ENCODE measurements at regions not wholly inside any gene's neighbourhood (a gene's known extent, or its start where the extent isn't known, plus 50 kb on each side); places are given as distances from the start of the nearest gene placed in this dataset.

DNA sequence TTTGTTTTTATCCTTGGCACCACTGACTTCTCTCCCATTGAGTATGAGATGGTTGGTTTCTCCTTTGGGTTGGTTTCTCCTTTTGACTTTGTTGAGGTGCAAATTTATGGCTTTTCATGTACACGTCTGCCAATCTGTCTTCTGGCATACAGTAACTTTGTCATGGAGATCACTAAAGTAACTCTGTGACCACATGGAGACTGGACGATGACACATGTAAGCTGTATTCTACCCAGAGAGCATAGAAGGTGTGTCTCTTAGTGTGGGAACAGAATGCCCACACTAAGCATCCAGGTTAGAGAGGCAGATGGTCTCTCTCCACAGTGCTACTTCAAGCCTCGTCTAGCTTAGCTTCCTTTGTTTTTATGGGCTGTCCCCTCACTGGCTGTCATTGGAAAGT, 897.5 kb downstream of the SUCLG1 start:
- DNase-seq (ENCODE audit: low read depth), result no peak

DNA sequence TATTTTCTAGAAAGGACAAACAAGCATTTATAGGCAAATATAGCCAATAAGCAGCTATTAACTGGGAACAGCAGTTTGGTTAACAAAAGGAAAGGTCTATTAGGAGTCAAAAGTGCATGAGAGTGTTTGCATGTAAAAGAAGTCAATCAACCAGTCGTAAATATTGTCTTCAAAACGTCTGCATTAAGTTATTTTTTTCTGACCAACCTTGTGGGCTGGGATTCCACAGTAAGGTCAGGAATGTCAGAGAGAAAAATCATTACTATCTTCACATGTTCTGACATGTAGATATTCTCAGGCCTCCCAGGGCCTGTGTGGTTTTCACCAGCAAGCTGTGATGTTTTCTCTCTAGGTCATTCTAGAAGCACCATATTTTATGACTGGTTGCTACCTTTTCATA, 922.5 kb downstream of the SUCLG1 start:
- peak; percentile 13 for DNase-seq (ENCODE audit: low read depth)

DNA sequence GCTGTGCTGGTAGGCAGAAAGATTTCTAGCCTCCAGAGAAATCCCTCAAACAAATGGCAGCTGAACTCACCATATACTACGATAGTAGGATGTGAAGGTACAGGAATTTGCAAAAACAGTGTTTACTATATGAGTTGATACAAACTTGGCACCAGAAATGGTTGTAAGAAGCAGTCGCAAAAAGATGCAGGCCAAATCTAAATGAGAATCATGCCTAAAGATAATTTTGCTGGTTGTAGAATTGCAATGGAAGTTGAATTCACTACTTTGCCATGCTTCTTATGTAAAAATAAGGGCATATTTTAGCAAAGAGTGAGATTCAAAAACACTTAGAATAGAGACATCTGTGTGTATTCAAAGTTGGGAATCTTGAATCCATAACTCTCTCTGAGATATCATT, 924.7 kb downstream of the SUCLG1 start:
- DNase-seq (ENCODE audit: low read depth), result no peak

DNA sequence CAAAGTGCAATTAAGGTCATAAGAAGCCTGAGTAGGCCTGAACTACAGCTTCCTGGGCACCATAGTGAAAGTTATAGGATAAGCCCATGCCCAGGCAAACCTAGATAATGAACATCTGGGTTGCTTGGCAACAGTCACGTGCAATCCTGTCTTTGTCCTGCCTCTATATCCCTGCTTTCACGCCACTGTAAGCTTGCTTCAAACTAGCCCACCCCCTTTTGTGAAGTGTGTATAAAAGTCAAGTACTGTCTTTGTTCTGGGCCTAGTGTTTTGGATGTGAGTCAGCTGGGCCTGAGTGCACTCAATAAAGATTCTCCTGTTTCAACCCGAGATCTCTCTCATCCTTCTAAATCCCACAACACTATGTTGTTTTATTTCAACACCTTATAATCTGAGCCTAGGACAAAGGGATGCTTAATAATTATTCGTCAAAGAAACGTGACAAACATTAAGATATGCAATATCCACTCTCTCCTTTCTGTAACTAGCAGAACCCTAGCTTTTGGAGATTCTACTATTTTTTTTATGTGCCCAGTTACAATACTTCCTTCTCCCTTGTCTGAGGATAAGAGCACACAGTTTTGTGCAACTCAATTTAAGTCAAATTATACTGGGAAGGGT, 927.8 kb downstream of the SUCLG1 start:
- no peak for DNase-seq (ENCODE audit: low read depth)

DNA sequence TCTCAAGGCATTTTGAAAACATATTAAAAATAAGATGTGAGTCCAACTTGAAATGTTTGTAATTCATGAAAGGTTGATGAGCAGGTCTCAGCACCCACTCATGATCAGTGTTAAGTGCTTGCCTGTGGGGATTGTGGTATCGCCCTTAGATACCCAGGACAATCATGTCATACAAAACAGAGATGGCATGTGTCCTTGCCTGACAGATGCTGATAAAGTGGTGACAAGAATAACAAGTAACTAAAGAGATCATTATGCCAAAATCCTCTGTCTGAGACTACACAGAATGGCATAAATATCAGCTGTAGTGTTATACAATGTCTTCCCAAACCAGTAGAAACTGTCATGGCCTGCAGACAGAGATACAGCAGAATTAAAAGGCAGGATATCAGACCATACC, 930.3 kb downstream of the SUCLG1 start:
- DNase-seq (ENCODE audit: low read depth), result no peak

DNA sequence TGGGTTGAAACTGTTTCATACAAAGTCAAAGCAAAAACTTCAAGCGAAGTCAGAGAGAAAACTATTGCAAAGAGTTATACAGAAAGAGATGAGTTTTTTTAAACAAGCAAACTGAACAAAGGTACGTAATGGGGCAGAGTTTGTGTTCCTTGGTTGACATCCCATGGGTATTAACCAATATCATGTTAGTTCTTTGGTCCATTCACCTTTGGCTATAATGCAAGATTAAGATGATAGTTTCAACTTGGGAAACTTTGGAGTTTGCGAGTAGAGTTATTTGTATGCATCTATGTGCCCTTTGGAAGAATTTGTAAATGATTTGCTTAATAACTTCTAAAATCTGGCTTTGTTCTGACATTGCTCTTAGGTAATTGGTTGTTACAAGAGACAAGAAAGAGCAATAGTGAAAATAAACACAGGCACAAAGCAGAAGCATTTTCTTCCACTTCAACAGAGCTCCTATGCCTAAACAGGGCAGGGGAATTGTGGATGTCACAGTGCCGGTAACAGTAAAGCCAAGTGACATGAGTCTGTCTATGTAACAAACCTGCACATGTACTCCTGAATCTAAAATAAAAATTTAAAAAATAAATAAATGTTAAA, 936.1 kb downstream of the SUCLG1 start:
- DNase-seq (ENCODE audit: low read depth), result no peak

DNA sequence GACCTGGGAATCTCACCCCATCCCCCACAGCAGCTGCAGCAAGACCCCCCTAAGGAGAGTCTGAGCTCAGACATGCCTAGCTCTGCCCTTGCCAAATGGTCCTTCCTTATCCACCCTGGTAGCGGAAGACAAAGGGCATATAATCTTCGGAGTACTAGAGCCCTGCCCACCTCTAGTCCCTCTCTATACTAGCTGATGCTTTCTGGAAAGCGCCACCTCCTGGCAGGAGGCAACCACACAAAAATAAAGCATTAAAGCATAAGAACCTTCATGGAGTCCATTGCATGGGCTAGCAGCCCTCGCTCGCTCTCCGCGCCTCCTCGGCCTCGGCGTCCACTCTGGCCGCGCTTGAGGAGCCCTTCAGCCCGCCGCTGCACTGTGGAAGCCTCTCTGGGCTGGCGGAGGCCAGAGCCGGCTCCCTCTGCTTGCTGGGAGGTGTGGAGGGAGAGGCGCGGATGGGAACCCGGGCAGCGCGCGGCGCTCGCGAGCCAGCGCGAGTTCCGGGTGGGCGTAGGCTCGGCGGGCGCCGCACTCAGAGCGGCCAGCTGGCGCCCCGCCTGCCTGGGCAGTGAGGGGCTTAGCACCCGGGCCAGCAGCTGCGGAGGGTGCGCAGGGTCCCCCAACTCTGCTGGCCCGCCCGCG, 941.2 kb downstream of the SUCLG1 start:
- no peak for DNase-seq (ENCODE audit: low read depth)

DNA sequence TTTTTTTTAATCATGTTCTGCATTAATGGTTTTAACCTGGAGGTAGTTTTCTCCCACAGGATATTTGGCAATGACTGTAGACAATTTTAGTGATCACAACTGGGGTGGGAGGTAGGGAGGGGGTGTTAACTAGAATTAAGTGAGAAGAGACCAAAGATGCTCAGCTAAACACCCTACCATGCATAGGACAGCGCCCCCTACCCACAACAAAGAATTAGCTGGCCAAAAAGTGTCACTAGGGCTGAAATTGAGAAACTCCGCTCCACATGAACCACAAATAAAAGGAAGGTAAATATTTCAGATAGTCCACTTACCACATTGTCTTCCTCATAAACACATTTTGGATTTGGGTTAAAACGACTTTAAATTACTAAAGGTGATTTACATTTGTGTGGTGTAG, 942.6 kb downstream of the SUCLG1 start:
- no peak for DNase-seq (ENCODE audit: low read depth)

DNA sequence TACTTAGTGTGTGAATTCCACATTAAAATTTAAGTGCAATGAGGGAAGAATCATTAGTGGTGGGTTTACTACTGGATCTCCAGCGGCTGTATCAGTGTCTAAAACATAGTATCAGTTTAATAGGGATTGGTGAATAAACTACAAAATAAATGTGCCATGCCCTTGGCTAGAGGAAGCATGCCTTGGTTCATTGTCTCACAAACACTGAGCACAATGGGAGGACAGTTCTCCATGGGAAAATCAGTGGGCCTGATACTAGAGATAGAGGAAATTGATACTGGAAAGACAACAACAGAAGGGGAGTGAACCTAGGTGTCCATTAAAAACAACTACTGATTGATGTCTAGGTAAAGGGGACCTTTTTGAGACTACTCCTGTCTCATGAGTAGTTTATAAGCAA, 971.6 kb downstream of the SUCLG1 start:
- DNase-seq (ENCODE audit: low read depth), result no peak

DNA sequence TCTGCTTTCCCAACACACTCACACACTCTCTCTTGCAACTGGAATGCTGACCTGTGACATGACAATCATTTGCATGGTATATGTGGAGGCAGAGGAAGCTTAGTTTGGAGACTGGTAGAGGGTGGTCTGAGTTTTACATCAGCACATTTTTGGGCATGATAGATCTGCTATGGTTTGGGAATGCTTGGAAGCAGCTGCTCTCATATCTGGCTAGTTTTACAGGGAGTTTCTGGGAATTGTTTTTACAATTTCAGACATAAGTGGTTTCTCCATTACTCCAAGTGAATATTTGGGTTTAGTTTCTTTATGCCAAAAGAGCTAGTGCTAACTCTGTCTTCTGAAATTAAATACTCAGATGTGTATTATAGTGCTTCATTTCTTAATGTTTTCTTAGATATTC, 977.6 kb downstream of the SUCLG1 start:
- no peak for DNase-seq (ENCODE audit: low read depth)

DNA sequence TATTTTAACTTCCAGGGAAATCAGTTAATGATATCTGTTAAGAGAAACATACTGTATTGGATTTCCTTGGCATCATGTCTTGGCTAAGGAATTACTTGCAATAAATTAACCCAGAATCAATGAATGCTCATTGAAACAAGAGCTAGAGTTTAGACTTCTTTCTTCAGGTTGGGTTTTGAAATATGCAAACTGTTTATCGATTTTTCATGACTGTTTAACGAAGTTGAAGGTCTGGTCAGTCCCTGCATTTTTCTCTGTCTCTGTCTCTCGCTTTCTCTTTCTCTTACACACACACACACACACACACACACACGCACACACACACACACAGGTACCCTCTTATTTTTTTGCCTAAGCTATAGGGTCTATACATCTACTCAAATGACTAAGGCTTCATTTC, 981.0 kb downstream of the SUCLG1 start:
- no peak for DNase-seq (ENCODE audit: low read depth)

DNA sequence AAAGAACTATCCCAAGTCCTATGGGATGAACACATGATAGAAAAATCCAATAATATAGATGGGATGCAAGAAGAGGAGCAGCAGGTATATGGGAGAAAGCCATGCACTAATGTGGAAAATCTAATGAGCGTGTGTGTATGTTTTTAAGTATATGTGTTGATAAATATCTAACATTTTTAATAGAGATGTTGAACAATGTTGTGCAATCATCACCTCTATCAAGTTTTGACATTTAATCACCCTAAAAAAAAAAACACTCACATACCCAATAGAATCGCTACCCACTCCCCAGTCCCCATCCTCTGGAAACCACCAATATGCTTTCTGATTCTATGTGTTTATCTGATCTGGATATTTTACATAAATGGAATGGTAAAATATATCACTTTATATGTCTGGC, 983.7 kb downstream of the SUCLG1 start:
- no peak for DNase-seq (ENCODE audit: low read depth)

DNA sequence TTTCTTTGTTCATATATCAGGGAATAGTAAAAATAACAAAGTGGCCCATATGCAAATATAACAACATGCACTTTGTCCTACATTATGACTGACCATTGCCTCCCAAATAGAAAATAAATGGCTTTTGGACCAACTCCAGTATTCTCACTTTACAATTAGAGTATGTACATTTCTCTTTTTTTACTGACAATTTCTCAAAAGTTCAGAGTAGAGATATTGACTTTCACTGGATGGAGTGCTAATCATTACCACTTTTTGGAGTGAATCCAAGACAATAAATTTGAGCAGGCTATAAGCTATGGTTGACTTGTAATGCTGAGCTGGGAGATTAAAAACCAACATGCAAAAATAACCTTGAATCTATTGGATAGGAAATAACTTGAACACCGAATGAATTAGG, 987.4 kb downstream of the SUCLG1 start:
- no peak for DNase-seq (ENCODE audit: low read depth)

DNA sequence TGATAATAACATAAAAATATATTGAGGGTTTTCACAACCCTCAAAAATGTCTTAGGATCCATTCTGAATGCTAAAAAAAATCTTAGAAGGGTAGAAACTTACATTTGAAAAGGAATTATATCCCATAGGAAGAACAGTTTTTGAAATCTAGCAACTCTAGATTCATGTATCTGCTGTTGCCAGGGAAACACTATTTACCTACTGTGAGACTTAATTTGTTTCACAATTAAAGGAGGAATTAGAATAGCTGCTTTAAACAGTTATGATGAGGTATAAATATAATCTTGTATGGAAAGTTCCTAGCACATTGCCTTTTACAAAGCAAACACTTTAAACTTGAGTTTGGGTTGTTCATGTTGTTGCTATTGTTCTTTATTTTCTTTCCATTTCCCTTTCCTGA, 988.2 kb downstream of the SUCLG1 start:
- no peak for DNase-seq (ENCODE audit: low read depth)

DNA sequence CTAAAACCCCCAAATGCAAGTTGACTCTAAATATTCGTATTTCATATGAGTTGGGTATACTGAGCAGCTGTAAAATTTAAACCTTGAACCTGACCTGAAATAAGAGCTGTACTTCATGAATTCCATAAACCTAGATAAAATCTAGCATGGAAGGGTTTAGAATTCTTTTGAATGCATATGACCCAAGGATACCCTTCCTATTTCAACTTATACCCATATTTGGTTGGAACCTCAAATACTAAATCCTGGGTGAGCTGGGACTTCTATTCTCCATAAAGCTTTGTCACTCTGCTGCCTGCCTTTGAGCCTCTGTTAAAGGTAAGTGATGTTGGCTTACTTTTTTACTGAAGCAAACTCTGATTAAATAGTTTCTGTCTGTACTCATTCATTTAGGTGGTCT, 994.6 kb downstream of the SUCLG1 start:
- no peak for DNase-seq (ENCODE audit: low read depth)

DNA sequence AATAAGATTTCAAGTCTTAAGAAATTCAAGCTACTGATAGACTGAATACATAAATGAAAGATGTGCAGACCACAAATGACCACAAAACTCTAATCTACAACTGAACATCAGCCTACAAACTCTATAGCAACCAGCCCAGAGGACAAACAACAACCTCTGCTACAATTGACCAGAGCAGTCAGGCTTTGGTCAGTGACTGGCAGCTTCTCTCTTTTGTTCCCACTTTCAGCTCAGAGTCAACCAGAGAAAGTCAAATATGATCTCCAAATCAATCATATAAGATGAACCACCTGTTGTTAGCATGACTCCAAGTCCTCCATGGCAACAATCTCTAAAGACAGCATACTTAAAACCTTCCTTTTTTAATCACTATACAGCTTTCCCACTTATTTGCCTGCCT, 996.2 kb downstream of the SUCLG1 start:
- no peak for DNase-seq (ENCODE audit: low read depth)

DNA sequence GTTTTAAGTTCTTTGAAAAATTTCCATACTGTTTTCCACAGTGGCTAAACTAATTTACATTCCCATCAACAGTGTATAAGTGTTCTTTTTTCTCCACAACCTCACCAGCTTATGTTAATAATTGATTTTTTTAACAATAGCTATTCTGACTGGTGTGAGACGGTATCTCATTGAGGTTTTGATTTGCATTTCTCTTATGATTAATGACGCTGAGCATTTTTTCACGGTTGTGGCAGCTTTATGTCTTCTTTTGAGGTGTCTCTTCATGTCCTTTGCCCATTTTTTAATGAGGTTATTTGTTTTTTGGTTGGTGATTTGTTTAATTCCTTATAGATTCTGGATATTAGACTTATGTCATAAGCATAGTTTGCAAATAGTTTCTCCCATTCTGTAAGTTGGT, 997.9 kb downstream of the SUCLG1 start:
- DNase-seq (ENCODE audit: low read depth), result no peak

DNA sequence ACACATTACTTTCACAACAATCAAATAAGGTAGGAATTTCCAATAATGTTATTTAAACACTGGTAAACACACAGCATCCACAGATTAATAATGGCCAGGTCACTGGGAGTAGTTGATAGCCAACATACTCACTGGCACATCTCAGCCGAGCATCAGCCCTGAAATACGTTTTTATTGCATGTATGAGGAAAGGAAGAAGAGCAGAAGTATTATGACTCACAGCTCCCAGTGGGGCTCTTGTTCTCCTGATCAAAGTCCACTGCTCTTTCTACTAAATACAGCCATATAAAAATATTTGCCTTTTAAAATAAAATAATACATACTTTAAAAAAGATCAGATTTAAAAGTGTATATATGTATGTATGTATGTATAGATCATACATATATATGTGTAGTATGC, 999.6 kb downstream of the SUCLG1 start:
- no peak for DNase-seq (ENCODE audit: low read depth)

DNA sequence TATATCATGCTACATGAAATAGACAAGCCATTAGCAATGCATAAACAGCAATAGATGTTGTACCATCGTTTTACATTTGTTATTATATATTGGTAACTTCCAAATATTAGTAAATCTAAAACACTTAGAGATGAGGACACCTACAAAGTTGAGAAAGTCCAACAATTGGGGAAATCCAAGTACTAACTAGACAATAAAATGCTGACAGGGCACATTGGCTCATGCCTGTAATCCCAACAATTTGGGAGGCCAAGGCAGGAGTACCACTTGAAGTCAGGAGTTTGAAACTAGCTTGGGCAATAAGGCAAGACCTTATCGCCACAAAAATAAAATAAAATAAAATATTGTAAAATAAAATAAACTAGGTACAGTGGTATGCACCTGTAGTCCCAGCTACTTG, 1023.1 kb downstream of the SUCLG1 start:
- no peak for DNase-seq (ENCODE audit: low read depth)

DNA sequence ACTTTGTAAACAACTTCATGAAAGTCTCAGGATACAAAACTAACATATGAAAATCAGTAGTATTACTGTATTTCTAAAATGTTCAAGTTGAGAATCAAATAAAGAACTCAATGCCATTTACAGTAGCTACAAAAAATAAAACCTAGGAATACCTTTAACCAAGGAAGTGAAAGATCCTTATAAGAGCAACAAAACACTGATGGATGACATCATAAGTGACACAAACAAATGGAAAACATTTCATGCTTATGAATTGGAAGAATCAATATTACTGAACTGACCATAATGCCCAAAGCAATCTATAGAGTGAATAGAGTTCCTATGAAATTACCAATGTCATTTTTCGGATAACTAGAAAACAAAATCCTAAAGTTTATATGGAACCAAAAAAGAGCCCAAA, 1038.1 kb downstream of the SUCLG1 start:
- no peak for DNase-seq (ENCODE audit: low read depth)

DNA sequence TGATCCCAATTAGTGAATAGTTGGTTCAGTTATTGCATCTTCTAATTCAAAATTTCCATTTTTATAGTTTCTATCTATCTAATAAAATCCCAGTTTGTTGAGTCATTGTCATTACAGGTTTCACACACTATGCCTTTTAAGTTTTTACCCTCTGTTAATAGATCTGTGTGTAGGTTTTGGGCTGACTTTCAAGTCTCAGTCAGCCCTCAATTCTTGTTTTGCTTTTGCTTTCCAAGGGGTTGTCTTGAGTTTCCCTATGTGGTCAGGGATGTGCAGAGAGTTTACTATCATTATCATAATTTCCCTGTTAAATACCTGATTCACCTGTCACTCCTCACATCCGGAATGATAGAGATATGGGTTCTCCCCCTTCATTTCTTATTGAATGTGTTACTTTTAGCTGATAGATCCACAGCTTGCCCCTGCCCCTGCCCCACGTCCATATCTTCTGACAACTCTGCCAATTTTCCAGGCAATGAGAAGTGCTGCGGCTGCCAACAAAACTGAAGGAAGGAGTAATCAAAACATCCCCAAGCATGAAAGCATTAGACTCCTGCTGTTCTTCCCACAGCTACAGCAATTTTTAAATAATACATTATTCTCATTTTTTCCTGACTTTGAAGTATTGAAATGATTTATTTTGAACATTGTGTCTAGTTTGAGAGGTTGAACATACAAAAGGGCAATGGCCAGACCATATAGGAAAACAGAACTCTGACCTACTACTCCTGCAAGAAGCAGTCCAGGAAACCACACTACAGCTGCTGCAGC, 1064.8 kb downstream of the SUCLG1 start:
- no peak for DNase-seq (ENCODE audit: low read depth)

DNA sequence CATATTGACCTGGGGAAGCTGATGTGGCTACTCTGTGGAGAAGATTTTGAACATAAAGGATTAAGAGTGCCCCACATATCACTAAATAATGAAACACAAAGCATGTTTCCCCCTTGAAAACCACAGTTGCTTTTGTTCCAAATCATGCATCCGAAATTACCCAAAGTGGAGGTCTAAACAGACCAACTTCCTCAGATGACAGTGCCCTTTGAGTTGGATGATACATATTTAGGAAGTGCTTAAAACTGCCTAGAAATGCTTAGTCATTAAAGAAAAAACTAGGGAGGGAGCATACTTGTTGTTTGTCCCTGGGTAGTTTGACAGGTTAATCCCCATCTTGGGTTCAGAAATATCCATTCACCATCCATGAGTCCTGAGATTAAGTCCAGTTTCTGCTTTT, 1070.3 kb downstream of the SUCLG1 start:
- no peak for DNase-seq (ENCODE audit: low read depth)

DNA sequence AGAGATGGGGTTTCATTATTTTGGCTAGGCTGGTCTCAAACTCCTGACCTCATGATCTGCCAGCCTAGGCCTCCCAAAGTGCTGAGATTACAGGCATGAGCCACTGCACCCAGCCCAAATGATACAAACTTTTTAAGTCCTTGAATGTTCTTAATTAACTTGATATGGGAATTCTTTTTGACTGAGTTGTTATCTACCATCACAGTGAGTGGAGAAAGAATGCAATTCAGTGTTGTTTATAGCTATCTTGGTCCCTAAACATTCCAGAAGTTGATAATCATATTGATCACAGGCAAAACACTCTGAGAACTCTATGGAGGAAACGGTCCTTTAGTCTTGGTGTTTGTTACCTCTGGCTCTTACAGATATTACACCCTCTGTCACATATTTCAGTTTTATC, 1072.5 kb downstream of the SUCLG1 start:
- peak; percentile 55 for DNase-seq (ENCODE audit: low read depth)
